ENCODE measurements at regions not wholly inside any gene's neighbourhood (a gene's known extent, or its start where the extent isn't known, plus 50 kb on each side); places are given as distances from the start of the nearest gene placed in this dataset.

DNA sequence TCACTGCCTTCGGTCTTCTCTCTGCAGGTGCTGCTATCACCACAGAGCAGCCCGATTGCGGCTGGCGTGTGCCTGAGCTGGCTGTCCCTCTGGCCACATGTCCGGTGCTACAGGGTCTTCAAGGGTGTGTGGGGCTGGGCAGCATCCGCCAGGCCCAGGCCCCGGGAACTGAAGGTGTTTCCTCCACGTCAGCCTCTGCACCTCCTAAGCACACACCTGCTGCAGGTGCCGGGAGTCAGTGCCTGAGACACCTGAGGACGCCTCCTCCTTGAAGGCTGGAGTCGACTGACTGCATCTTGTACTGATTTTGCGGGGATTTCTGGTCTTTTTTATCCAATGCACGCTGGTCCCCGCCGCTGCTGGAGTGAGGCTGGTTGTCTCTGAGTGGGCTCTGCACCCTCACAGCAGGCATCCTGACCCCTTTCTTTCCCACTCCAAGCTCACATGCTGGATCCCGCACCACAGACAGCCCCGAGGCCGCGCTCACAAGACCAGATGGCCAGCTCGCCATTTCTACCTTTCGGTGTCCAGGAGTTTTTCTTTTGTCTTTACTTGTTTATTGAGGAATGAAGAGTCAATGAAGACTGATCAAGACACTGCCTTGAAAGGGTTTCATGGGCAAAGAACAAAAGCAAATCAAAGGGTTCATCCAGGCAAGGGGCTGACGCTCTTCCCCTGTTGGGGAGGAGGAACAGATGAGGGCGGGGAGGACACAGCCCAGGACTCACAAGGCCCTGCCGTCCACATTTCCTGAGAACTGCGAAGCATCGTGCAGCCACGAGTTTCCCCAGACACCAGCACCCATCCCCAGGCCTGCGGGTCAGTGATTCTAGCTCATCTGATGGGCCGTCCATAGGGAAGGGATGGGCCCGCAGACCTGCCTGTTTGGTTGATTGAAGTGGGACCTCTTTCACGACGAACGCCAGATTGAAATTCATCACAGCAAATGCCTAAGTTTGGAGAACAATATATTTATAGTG, 203.8 kb upstream of the SOX1 start:
- ChIA-PET CTCF (no interaction called here), POLR2A (no interaction called here)
- Mint-ChIP-seq H3K4me3 (no peak overlapping the region), H3K9me3 (peaks cover 12% of the 10 kb centered on the region), H3K4me1 (no peaks in the 10 kb centered on the region), H3K27me3 (no peaks in the 10 kb centered on the region), H3K27ac (no peak overlapping the region), H3K36me3 (ENCODE audit: low read depth) (no peaks in the 10 kb centered on the region)
- ATAC-seq (ENCODE audit: low read depth): no peak
- intact Hi-C loops (cut with micrococcal nuclease): no loop called here
- DNase-seq: no peak
- no peak for TF ChIP-seq CTCF (IDR thresholded peaks at IDR 0.05)

GRCh38 chr13:111864566-111864965, 202.4 kb upstream of the SOX1 start:
- Mint-ChIP-seq H3K36me3 (ENCODE audit: low read depth) (no peaks in the 10 kb centered on the region), H3K4me3 (no peak overlapping the region), H3K27me3 (no peaks in the 10 kb centered on the region), H3K9me3 (peaks cover 17% of the 10 kb centered on the region), H3K4me1 (no peaks in the 10 kb centered on the region), H3K27ac (no peak overlapping the region)
- CTCF ChIA-PET: no interaction called here
- DNase-seq: no peak
- POLR2A ChIA-PET: no interaction called here
- ATAC-seq (ENCODE audit: low read depth): no peak
- no peak for TF ChIP-seq CTCF (IDR thresholded peaks at IDR 0.05)
- intact Hi-C loops (cut with micrococcal nuclease): no loop called here

GRCh38 chr13:111865046-111865445, 201.9 kb upstream of the SOX1 start:
- H3K36me3 Mint-ChIP-seq (ENCODE audit: low read depth): no peaks in the 10 kb centered on the region
- ChIA-PET CTCF (no interaction called here), POLR2A (no interaction called here)
- DNase-seq: no peak
- ATAC-seq (ENCODE audit: low read depth): no peak
- TF ChIP-seq CTCF (IDR thresholded peaks at IDR 0.05): no peak
- intact Hi-C loops (cut with micrococcal nuclease): no loop called here
- no peak overlapping the region for H3K4me3 Mint-ChIP-seq
- H3K27me3 Mint-ChIP-seq: no peaks in the 10 kb centered on the region
- no peak overlapping the region for H3K27ac Mint-ChIP-seq
- H3K4me1 Mint-ChIP-seq: no peaks in the 10 kb centered on the region
- H3K9me3 Mint-ChIP-seq: peaks cover 17% of the 10 kb centered on the region

DNA sequence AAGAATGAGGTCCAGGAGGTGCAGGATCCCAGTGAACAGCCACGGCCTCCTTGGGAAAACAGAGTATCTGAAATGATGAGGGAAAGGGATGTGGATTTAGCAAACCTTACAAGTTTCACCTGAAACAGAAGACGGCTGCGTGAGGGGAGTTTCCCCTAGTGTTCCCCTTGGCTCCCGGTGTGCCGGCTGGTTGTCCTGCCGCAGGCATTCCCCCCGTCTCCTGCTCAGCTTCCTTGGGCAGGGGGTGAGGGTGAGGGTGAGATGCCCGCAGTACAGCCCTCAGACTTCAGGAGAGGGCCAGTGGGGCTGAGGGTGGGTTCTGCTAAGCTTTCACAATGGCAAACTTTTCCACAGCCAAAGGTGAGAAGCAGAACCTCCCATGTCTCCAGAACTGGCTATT, 201.1 kb upstream of the SOX1 start:
- Mint-ChIP-seq H3K36me3 (ENCODE audit: low read depth) (no peaks in the 10 kb centered on the region), H3K9me3 (peaks cover 13% of the 10 kb centered on the region), H3K4me1 (no peaks in the 10 kb centered on the region), H3K27ac (no peak overlapping the region), H3K27me3 (peaks cover under 1% of the 10 kb centered on the region), H3K4me3 (no peak overlapping the region)
- ChIA-PET POLR2A (no interaction called here), CTCF (no interaction called here)
- no peak for ATAC-seq (ENCODE audit: low read depth)
- TF ChIP-seq CTCF (IDR thresholded peaks at IDR 0.05): no peak
- no peak for DNase-seq
- intact Hi-C loops (cut with micrococcal nuclease): no loop called here

- H3K27me3 Mint-ChIP-seq: peaks cover 2% of the 10 kb centered on the region
- H3K4me1 Mint-ChIP-seq: no peaks in the 10 kb centered on the region
- H3K36me3 Mint-ChIP-seq (ENCODE audit: low read depth): no peaks in the 10 kb centered on the region
- intact Hi-C loops (cut with micrococcal nuclease): no loop called here
- POLR2A ChIA-PET: no interaction called here
- ATAC-seq (ENCODE audit: low read depth) (no peak), DNase-seq (no peak)
- no peak overlapping the region for H3K27ac Mint-ChIP-seq
- H3K9me3 Mint-ChIP-seq: peaks cover 13% of the 10 kb centered on the region
- no peak for TF ChIP-seq CTCF (IDR thresholded peaks at IDR 0.05)
- CTCF ChIA-PET: no interaction called here
- H3K4me3 Mint-ChIP-seq: no peak overlapping the region
These were observed 200.2 kb upstream of the SOX1 start for GRCh38 chr13:111866731-111867245.
